T-cell (primary cell): ENCODE measurements at regions not wholly inside any gene's neighbourhood (a gene's known extent, or its start where the extent isn't known, plus 50 kb on each side); places are given as distances from the start of the nearest gene placed in this dataset.

Source experiments
- ATAC-seq, 4 experiments: fragments of 200-7000 bp in 3 of 4; fragments of 150-1000 bp in 1 of 4; cut with Tn5 transposase; replicated peaks in 1 of 4; 1 replicate in 3 of 4; 2 replicates in 1 of 4; pipeline ENCODE4 v1.10.0; 2021; ENCODE audit warnings: moderate library complexity in 3 of 4, mild to moderate bottlenecking in 2 of 4, moderate number of reproducible peaks in 1 of 4
- CTCF ChIA-PET, 2 donors: fragments of 300-600 bp; sonication (Branson Sonifier 250); formaldehyde crosslinking; loops; one replicate each; lab custom pipeline; 2022; ENCODE audit warnings: antibody characterized with exemption in 2 of 2; lab: Charles Lee
- POLR2A ChIA-PET, 2 donors: fragments of 300-600 bp; sonication (Branson Sonifier 250); formaldehyde crosslinking; loops; one replicate each; lab custom pipeline; 2022; ENCODE audit warnings: antibody characterized with exemption in 2 of 2; lab: Charles Lee
- DNase-seq, 35 experiments: peaks; one replicate each; pipeline versions ENCODE4 v3.0.0 to v3.0.0-alpha.2; 2013 to 2023
- H3K27ac ChIP-seq: one replicate; pipeline ENCODE4 v1.5.1; 2013; ENCODE audit warnings: low read length
- H3K27me3 ChIP-seq, 2 experiments: replicated peaks in 1 of 2; 1 replicate in 1 of 2; 2 replicates in 1 of 2; pipeline versions ENCODE4 v1.6.1 to v1.7.0; 2013; ENCODE audit warnings: low read length in 1 of 2, mixed read lengths in 1 of 2; ENCODE audit not compliant: control insufficient read depth in 2 of 2, insufficient read depth in 2 of 2; ENCODE audit errors: extremely low read depth in 1 of 2
- H3K36me3 ChIP-seq, 2 donors: 1 replicate in 1 of 2; 2 replicates in 1 of 2; pipeline versions ENCODE4 v1.6.1 to v1.7.0; 2013; ENCODE audit warnings: low read length in 1 of 2; ENCODE audit not compliant: control insufficient read depth in 2 of 2, insufficient read depth in 1 of 2; ENCODE audit errors: extremely low read depth in 1 of 2
- H3K4me1 ChIP-seq, 2 experiments: 1 replicate in 1 of 2; 2 replicates in 1 of 2; pipeline versions ENCODE4 v1.6.1 to v1.7.0; 2013; ENCODE audit warnings: low read length in 2 of 2, mixed read lengths in 1 of 2; ENCODE audit not compliant: insufficient read depth in 2 of 2, control insufficient read depth in 1 of 2; ENCODE audit errors: extremely low read depth in 1 of 2
- H3K4me3 ChIP-seq, 2 donors: 1 replicate in 1 of 2; 2 replicates in 1 of 2; pipeline versions ENCODE4 v1.5.1 to v1.7.0; 2013; ENCODE audit warnings: mild to moderate bottlenecking in 2 of 2, low read length in 1 of 2, moderate library complexity in 1 of 2; ENCODE audit not compliant: control insufficient read depth in 1 of 2; ENCODE audit errors: extremely low read depth in 1 of 2
- H3K9me3 ChIP-seq: 2 replicates; pipeline ENCODE4 v1.7.0; 2013
- H3K27ac Mint-ChIP-seq, 2 donors: one replicate each; pipeline ENCODE4 v1.8.0; 2020 to 2021; ENCODE audit warnings: mild to moderate bottlenecking in 2 of 2, mixed read lengths in 2 of 2
- H3K27me3 Mint-ChIP-seq, 2 donors: one replicate each; pipeline ENCODE4 v1.8.0; 2021 to 2022; ENCODE audit warnings: mixed read lengths in 2 of 2
- H3K36me3 Mint-ChIP-seq: one replicate; pipeline ENCODE4 v1.8.0; 2021; ENCODE audit warnings: mixed read lengths
- H3K4me1 Mint-ChIP-seq, 3 donors: one replicate each; pipeline ENCODE4 v1.8.0; 2020 to 2022; ENCODE audit warnings: mixed read lengths in 3 of 3, mild to moderate bottlenecking in 1 of 3
- H3K4me3 Mint-ChIP-seq, 3 donors: one replicate each; pipeline ENCODE4 v1.8.0; 2020 to 2022; ENCODE audit warnings: mild to moderate bottlenecking in 3 of 3, mixed read lengths in 3 of 3, moderate library complexity in 3 of 3
- H3K9me3 Mint-ChIP-seq, 3 donors: one replicate each; pipeline ENCODE4 v1.8.0; 2020 to 2022; ENCODE audit warnings: mixed read lengths in 3 of 3
- WGBS: methylation state at CpG from one replicate; pipeline ENCODE4 v1.1.5; 2013; ENCODE audit warnings: missing lambda C conversion rate; ENCODE audit not compliant: insufficient coverage; 5-methylcytosine and 5-hydroxymethylcytosine counted together

GRCh38 chr13:107006661-107007060 lies 438.7 kb upstream of the ARGLU1 start:
- 80% methylated on average over 1 of the region's 2 CpGs for WGBS
- ChIA-PET CTCF (no interaction called here), POLR2A (no interaction called here)
- Histone ChIP-seq H3K36me3 (no peaks in the 10 kb centered on the region), H3K9me3 (no peaks in the 10 kb centered on the region), H3K27ac (no peak overlapping the region), H3K4me1 (no peaks in the 10 kb centered on the region), H3K4me3 (no peak overlapping the region), H3K27me3 (no peaks in the 10 kb centered on the region)
- no peaks in the 10 kb centered on the region for H3K9me3 Mint-ChIP-seq
- no peak overlapping the region for H3K4me3 Mint-ChIP-seq
- H3K36me3 Mint-ChIP-seq: no peaks in the 10 kb centered on the region
- DNase-seq: no peak
- H3K27me3 Mint-ChIP-seq: no peaks in the 10 kb centered on the region
- no peak overlapping the region for H3K27ac Mint-ChIP-seq
- no peak for ATAC-seq
- H3K4me1 Mint-ChIP-seq: no peaks in the 10 kb centered on the region

- no peaks in the 10 kb centered on the region for H3K9me3 ChIP-seq
- DNase-seq (no peak), ATAC-seq (no peak)
- Mint-ChIP-seq H3K36me3 (no peaks in the 10 kb centered on the region), H3K4me3 (no peak overlapping the region), H3K9me3 (no peaks in the 10 kb centered on the region), H3K4me1 (no peaks in the 10 kb centered on the region), H3K27ac (no peak overlapping the region), H3K27me3 (no peaks in the 10 kb centered on the region)
- no peaks in the 10 kb centered on the region for H3K36me3 ChIP-seq
- no peaks in the 10 kb centered on the region for H3K4me1 ChIP-seq
- no peaks in the 10 kb centered on the region for H3K27me3 ChIP-seq
- POLR2A ChIA-PET: no interaction called here
- H3K4me3 ChIP-seq: no peak overlapping the region
- CTCF ChIA-PET: no interaction called here
- 33% methylated on average over 1 of the region's 4 CpGs for WGBS
- no peak overlapping the region for H3K27ac ChIP-seq
Measured at GRCh38 chr13:107005577-107005976, 437.6 kb upstream of the ARGLU1 start.

GRCh38 chr13:107003911-107004310 lies 436.0 kb upstream of the ARGLU1 start:
- Mint-ChIP-seq H3K4me1 (no peaks in the 10 kb centered on the region), H3K36me3 (no peaks in the 10 kb centered on the region), H3K27me3 (no peaks in the 10 kb centered on the region), H3K9me3 (peaks cover 0 to 5% (median 3%) of the 10 kb centered on the region in 3 donors), H3K4me3 (no peak overlapping the region), H3K27ac (no peak overlapping the region)
- no peak for ATAC-seq
- Histone ChIP-seq H3K27me3 (no peaks in the 10 kb centered on the region), H3K36me3 (no peaks in the 10 kb centered on the region), H3K27ac (no peak overlapping the region), H3K4me3 (no peak overlapping the region), H3K9me3 (no peaks in the 10 kb centered on the region), H3K4me1 (no peaks in the 10 kb centered on the region)
- no peak for DNase-seq
- no CpG with 5 or more reads among the region's 3 CpGs for WGBS
- ChIA-PET CTCF (no interaction called here), POLR2A (no interaction called here)

- Histone ChIP-seq H3K4me3 (no peak overlapping the region), H3K4me1 (no peaks in the 10 kb centered on the region), H3K27ac (no peak overlapping the region), H3K27me3 (no peaks in the 10 kb centered on the region), H3K9me3 (no peaks in the 10 kb centered on the region), H3K36me3 (no peaks in the 10 kb centered on the region)
- Mint-ChIP-seq H3K36me3 (no peaks in the 10 kb centered on the region), H3K4me3 (no peak overlapping the region), H3K4me1 (no peaks in the 10 kb centered on the region), H3K27me3 (no peaks in the 10 kb centered on the region), H3K9me3 (peaks cover 0 to 11% (median 4%) of the 10 kb centered on the region in 3 donors), H3K27ac (no peak overlapping the region)
- POLR2A ChIA-PET: interaction anchor here in 1 of 2 donors (0.6 kb wide), 1 partner anchor 133 kb away, joined by 4 read pairs; no protein-coding TSS in a partner anchor
- DNase-seq: no peak
- no peak for ATAC-seq
- CTCF ChIA-PET: interaction anchor here (0.6 to 0.7 kb wide), 3 partner anchors 16 to 300 kb away, joined by 3 to 5 read pairs (median 4); no protein-coding TSS in a partner anchor
- 82% methylated on average over 4 of the region's 5 CpGs for WGBS
Measured at GRCh38 chr13:106998664-106999063, 430.7 kb upstream of the ARGLU1 start.

GRCh38 chr13:106997696-106998095 lies 429.8 kb upstream of the ARGLU1 start:
- no peak overlapping the region for H3K4me3 Mint-ChIP-seq
- Histone ChIP-seq H3K4me3 (no peak overlapping the region), H3K27ac (no peak overlapping the region), H3K9me3 (no peaks in the 10 kb centered on the region), H3K36me3 (no peaks in the 10 kb centered on the region), H3K27me3 (no peaks in the 10 kb centered on the region), H3K4me1 (no peaks in the 10 kb centered on the region)
- 83% methylated on average over 1 of the region's 4 CpGs for WGBS
- ChIA-PET CTCF (interaction anchor here in 1 of 2 donors (0.6 to 0.7 kb wide), 2 partner anchors 15 to 301 kb away, joined by 4 to 5 read pairs; no protein-coding TSS in a partner anchor), POLR2A (no interaction called here)
- no peak overlapping the region for H3K27ac Mint-ChIP-seq
- DNase-seq: no peak
- no peaks in the 10 kb centered on the region for H3K27me3 Mint-ChIP-seq
- no peak for ATAC-seq
- H3K4me1 Mint-ChIP-seq: no peaks in the 10 kb centered on the region
- H3K9me3 Mint-ChIP-seq: peaks cover 0 to 11% (median 4%) of the 10 kb centered on the region in 3 donors
- no peaks in the 10 kb centered on the region for H3K36me3 Mint-ChIP-seq

- CTCF ChIA-PET: no interaction called here
- 88% methylated on average over 1 of the region's 2 CpGs for WGBS
- ATAC-seq: no peak
- Mint-ChIP-seq H3K9me3 (peaks cover 0 to 11% (median 4%) of the 10 kb centered on the region in 3 donors), H3K4me1 (no peaks in the 10 kb centered on the region), H3K27ac (no peak overlapping the region), H3K36me3 (no peaks in the 10 kb centered on the region), H3K4me3 (no peak overlapping the region), H3K27me3 (no peaks in the 10 kb centered on the region)
- POLR2A ChIA-PET: no interaction called here
- H3K27ac ChIP-seq: no peak overlapping the region
- no peak for DNase-seq
- H3K4me1 ChIP-seq: no peaks in the 10 kb centered on the region
- no peaks in the 10 kb centered on the region for H3K36me3 ChIP-seq
- H3K4me3 ChIP-seq: no peak overlapping the region
- no peaks in the 10 kb centered on the region for H3K27me3 ChIP-seq
- H3K9me3 ChIP-seq: no peaks in the 10 kb centered on the region
Measured at GRCh38 chr13:106996867-106997618, 429.1 kb upstream of the ARGLU1 start.
